Transverse colon (tissue), 4 donors: ENCODE measurements at regions not wholly inside any gene's neighbourhood (a gene's known extent, or its start where the extent isn't known, plus 50 kb on each side); places are given as distances from the start of the nearest gene placed in this dataset.
A peak's percentile ranks its signal among the peaks of the same experiment; 100 is the strongest.

Experiments used
- DNase-seq: peaks from one replicate; pipeline ENCODE4 v3.0.0-alpha.2; 2019
- H3K27ac ChIP-seq, 4 donors: fragments of 200-600 bp; sonication (generic); 2 replicates each; pipeline ENCODE4 v1.5.1; 2016 to 2018; ENCODE audit warnings: inconsistent platforms in 4 of 4
- H3K27me3 ChIP-seq: fragments of 200-600 bp; sonication (generic); 2 replicates; pipeline ENCODE4 v1.5.1; 2017; ENCODE audit warnings: inconsistent platforms
- H3K36me3 ChIP-seq, 4 donors: fragments of 200-600 bp; sonication (generic); 2 replicates each; pipeline ENCODE4 v1.5.1; 2017 to 2019; ENCODE audit warnings: inconsistent platforms in 4 of 4
- H3K4me1 ChIP-seq, 4 donors: fragments of 200-600 bp; sonication (generic); 2 replicates each; pipeline ENCODE4 v1.5.1; 2017 to 2020; ENCODE audit warnings: inconsistent platforms in 4 of 4
- H3K4me3 ChIP-seq, 4 donors: fragments of 200-600 bp; sonication (generic); 1 replicate in 1 of 4; 2 replicates in 3 of 4; pipeline versions ENCODE4 v1.5.1 to v1.6.1; 2017 to 2019; ENCODE audit warnings: inconsistent platforms in 4 of 4
- H3K9me3 ChIP-seq, 2 donors: fragments of 200-600 bp; sonication (generic); 2 replicates each; pipeline ENCODE4 v1.5.1; 2017 to 2019; ENCODE audit warnings: inconsistent platforms in 2 of 2
- CTCF ChIP-seq, 5 experiments: fragments of 200-600 bp in 3 of 5; fragments of 450-650 bp in 2 of 5; sonication (generic) in 3 of 5; IDR thresholded peaks; 1 replicate in 2 of 5; 2 replicates in 3 of 5; pipeline ENCODE4 v1.5.1; 2016 to 2017; ENCODE audit warnings: antibody characterized with exemption in 5 of 5, inconsistent platforms in 3 of 5, mild to moderate bottlenecking in 2 of 5, moderate library complexity in 1 of 5
- EP300 ChIP-seq: sonication (generic); formaldehyde crosslinking; IDR thresholded peaks from one replicate; pipeline ENCODE4 v1.6.1; 2017; ENCODE audit warnings: antibody characterized with exemption, low read depth
- POLR2A ChIP-seq: fragments of 450-650 bp; IDR thresholded peaks from one replicate; pipeline ENCODE4 v1.6.1; 2016; ENCODE audit warnings: antibody characterized with exemption, mild to moderate bottlenecking, moderate library complexity
- POLR2AphosphoS5 ChIP-seq, 3 donors: sonication (generic); formaldehyde crosslinking; IDR thresholded peaks; one replicate each; pipeline ENCODE4 v1.6.1; 2016; ENCODE audit warnings: antibody characterized with exemption in 3 of 3
- WGBS, 2 donors: methylation state at CpG; one replicate each; pipeline ENCODE4 v1.1.5; 2018; ENCODE audit warnings: low coverage in 1 of 2; 5-methylcytosine and 5-hydroxymethylcytosine counted together
- in situ Hi-C, 4 donors: fragments of 200-750 bp; cut with MboI; loops; one replicate each; pipeline versions ENCODE4 v1.15.0 to v1.15.1; 2017; ENCODE audit warnings: low sequenced_read_pairs in 3 of 4, low pct_ligation_motif_present in 1 of 4, low pct_unique_long_range_greater_than_20kb in 1 of 4
- intact Hi-C: fragments of 100-400 bp; cut with DNase I; formaldehyde crosslinking; loops from one replicate; pipeline ENCODE4 v1.15.1; 2023; ENCODE audit warnings: low total_unique reads

DNA sequence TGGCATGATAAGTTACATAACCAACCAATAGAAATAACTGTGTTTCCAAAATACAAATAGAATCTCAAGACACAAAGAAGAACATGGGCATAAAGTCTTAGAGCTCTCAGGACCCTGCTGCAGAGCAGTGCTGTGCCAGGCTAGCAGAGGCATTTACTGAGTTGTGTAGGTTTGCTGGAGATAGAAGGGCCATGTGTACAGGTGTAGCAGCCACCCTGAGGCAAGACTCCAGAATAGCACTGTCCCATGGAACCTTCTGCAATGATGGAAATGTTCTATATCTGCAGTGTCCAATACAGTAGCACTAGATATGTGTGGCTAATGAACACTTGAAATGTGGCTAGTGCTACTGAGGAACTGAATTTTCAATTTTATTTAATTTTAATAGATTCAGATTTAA, 267.0 kb upstream of the UMPS start:
- Histone ChIP-seq H3K27ac (no peak overlapping the region), H3K9me3 (no peaks in the 10 kb centered on the region), H3K4me3 (no peak overlapping the region), H3K4me1 (peaks cover 0 to 29% (median 13%) of the 10 kb centered on the region in 4 donors), H3K27me3 (no peaks in the 10 kb centered on the region), H3K36me3 (no peaks in the 10 kb centered on the region)
- TF ChIP-seq POLR2A (no peak), CTCF (IDR thresholded peaks at IDR 0.05) (no peak), EP300 (no peak), POLR2AphosphoS5 (IDR thresholded peaks at IDR 0.05) (no peak)
- in situ Hi-C loops (loop anchor here in 2 of 4 donors (10.0 to 25.0 kb wide), 3 partner anchors 118 to 448 kb away; partner anchors contain the start of gene KALRN (in 1 of the 2)), intact Hi-C loops (loop anchor here (10.0 kb wide), 2 partner anchors 108 to 448 kb away; no protein-coding TSS in a partner anchor)
- no peak for DNase-seq

DNA sequence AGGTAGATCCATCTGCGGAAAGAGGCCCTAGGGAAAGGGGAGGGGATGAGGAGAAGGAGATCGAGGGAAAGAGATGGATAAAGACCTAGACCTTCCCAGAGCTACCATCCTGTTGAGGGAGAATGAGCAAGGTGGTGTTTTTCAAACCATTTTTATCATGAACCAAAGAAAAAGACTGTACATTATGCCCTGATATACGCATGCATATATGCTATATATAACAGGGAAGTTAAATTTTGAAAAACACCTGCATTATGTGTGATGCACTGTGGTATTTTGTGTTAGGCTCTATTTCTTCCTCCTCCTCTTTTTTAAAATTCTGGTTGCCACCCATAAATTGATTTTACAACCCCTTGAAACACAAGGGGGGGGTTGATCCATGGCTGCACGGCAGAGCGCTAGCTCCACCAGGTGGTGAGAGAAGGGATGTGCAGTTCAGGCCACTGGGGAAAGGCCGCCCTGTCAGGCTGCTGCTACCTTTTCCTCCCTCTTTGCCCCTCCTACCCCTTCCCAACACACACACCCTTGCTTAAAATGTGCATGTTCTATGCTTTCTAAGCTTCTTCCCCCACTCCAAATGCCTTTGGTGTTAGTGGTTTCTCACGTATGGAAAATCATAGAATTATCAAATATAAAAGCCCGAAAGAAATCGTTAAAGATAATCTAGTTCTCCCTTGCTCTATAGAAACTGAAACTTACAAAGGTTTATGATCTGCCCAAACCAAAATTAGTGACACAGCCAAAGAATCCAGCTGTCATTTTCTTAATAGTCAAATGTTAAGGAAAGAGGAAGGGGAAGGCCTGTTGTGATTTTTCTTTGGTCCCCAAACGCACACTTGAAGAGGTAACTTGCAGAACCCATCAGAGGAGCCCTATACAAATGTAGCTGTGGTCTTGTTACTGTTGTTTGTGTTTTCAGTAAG, 262.0 kb upstream of the UMPS start:
- intact Hi-C loops, result loop anchor here (10.0 kb wide), 2 partner anchors 113 to 453 kb away; no protein-coding TSS in a partner anchor
- H3K4me1 ChIP-seq, result peaks cover 0 to 2% (median 0%) of the 10 kb centered on the region in 4 donors
- no peak for TF ChIP-seq POLR2A
- peak; percentile 89 to 94 (median 93) for TF ChIP-seq CTCF (IDR thresholded peaks at IDR 0.05)
- no peak for TF ChIP-seq POLR2AphosphoS5 (IDR thresholded peaks at IDR 0.05)
- TF ChIP-seq EP300, result no peak
- no peaks in the 10 kb centered on the region for H3K9me3 ChIP-seq
- no peak overlapping the region for H3K4me3 ChIP-seq
- DNase-seq, result peak; percentile 41
- no peaks in the 10 kb centered on the region for H3K27me3 ChIP-seq
- no peak overlapping the region for H3K27ac ChIP-seq
- no peaks in the 10 kb centered on the region for H3K36me3 ChIP-seq
- in situ Hi-C loops, result loop anchor here in 3 of 4 donors (5.0 to 25.0 kb wide), 4 partner anchors 116 to 453 kb away; partner anchors contain the start of gene KALRN (in 1 of the 3)
- 42 to 49% methylated on average over 6 to 10 of the region's 10 CpGs for WGBS, 2 donors

GRCh38 chr3:124469555-124469954, 260.7 kb upstream of the UMPS start:
- Histone ChIP-seq H3K4me3 (no peak overlapping the region), H3K27me3 (no peaks in the 10 kb centered on the region), H3K36me3 (no peaks in the 10 kb centered on the region), H3K9me3 (no peaks in the 10 kb centered on the region), H3K4me1 (peaks cover 0 to 2% (median 0%) of the 10 kb centered on the region in 4 donors), H3K27ac (no peak overlapping the region)
- intact Hi-C loops (loop anchor here (10.0 kb wide), 2 partner anchors 115 to 455 kb away; no protein-coding TSS in a partner anchor), in situ Hi-C loops (loop anchor here in 3 of 4 donors (5.0 to 25.0 kb wide), 4 partner anchors 117 to 455 kb away; partner anchors contain the start of gene KALRN (in 1 of the 3))
- no peak for DNase-seq
- WGBS, 2 donors, result 56 to 70% methylated on average over 3 to 5 of the region's 5 CpGs
- TF ChIP-seq POLR2AphosphoS5 (IDR thresholded peaks at IDR 0.05) (no peak), POLR2A (no peak), CTCF (IDR thresholded peaks at IDR 0.05) (no peak), EP300 (no peak)

GRCh38 chr3:124478830-124479229, 251.4 kb upstream of the UMPS start:
- Histone ChIP-seq H3K27ac (no peak overlapping the region), H3K4me1 (no peaks in the 10 kb centered on the region), H3K36me3 (no peaks in the 10 kb centered on the region), H3K4me3 (no peak overlapping the region), H3K27me3 (no peaks in the 10 kb centered on the region), H3K9me3 (no peaks in the 10 kb centered on the region)
- TF ChIP-seq POLR2A (no peak), POLR2AphosphoS5 (IDR thresholded peaks at IDR 0.05) (no peak)
- no peak for DNase-seq
- WGBS, 2 donors, result 41 to 67% methylated on average over 2 of the region's 2 CpGs
- intact Hi-C loops (no loop called here), in situ Hi-C loops (no loop called here)
